Mesenchymal stem cell (in vitro differentiated cells and primary cell): ENCODE measurements at regions not wholly inside any gene's neighbourhood (a gene's known extent, or its start where the extent isn't known, plus 50 kb on each side); places are given as distances from the start of the nearest gene placed in this dataset.

ENCODE experiments used
- DNase-seq: peaks from one replicate; pipeline ENCODE4 v3.0.0-alpha.2; 2013
- H2AFZ ChIP-seq: one replicate; pipeline ENCODE4 v1.6.1; 2013; ENCODE audit warnings: low read depth, mild to moderate bottlenecking, control low read depth, inconsistent platforms, low read length, moderate library complexity
- H2AK5ac ChIP-seq: 2 replicates; pipeline ENCODE4 v1.6.1; 2013; ENCODE audit warnings: low read length, moderate library complexity, mild to moderate bottlenecking, inconsistent platforms; ENCODE audit not compliant: severe bottlenecking
- H2BK120ac ChIP-seq: one replicate; pipeline ENCODE4 v1.6.1; 2013; ENCODE audit warnings: low read depth, mild to moderate bottlenecking, inconsistent platforms, low read length, moderate library complexity
- H2BK12ac ChIP-seq, 2 experiments: one replicate each; pipeline ENCODE4 v1.6.1; 2013; ENCODE audit warnings: inconsistent platforms in 2 of 2, low read length in 2 of 2, mild to moderate bottlenecking in 2 of 2, moderate library complexity in 2 of 2, control low read depth in 1 of 2
- H2BK15ac ChIP-seq: one replicate; pipeline ENCODE4 v1.6.1; 2013; ENCODE audit warnings: mild to moderate bottlenecking, low read depth, inconsistent platforms; ENCODE audit not compliant: poor library complexity, severe bottlenecking
- H2BK5ac ChIP-seq: 2 replicates; pipeline ENCODE4 v1.6.1; 2013; ENCODE audit warnings: low read depth, mild to moderate bottlenecking, low read length, control low read depth, inconsistent platforms; ENCODE audit not compliant: poor library complexity, severe bottlenecking
- H3K14ac ChIP-seq, 2 experiments: one replicate each; pipeline ENCODE4 v1.6.1; 2013; ENCODE audit warnings: inconsistent platforms in 2 of 2, low read length in 2 of 2, control low read depth in 1 of 2, mild to moderate bottlenecking in 1 of 2, moderate library complexity in 1 of 2
- H3K18ac ChIP-seq, 2 experiments: one replicate each; pipeline ENCODE4 v1.6.1; 2013; ENCODE audit warnings: inconsistent platforms in 2 of 2, low read length in 2 of 2, control low read depth in 1 of 2, low read depth in 1 of 2, mild to moderate bottlenecking in 1 of 2
- H3K23ac ChIP-seq, 2 experiments: one replicate each; pipeline ENCODE4 v1.6.1; 2013; ENCODE audit warnings: inconsistent platforms in 2 of 2, low read length in 2 of 2, mild to moderate bottlenecking in 2 of 2, moderate library complexity in 2 of 2, control low read depth in 1 of 2
- H3K27ac ChIP-seq: 2 replicates; pipeline ENCODE4 v1.5.1; 2013; ENCODE audit warnings: mild to moderate bottlenecking, moderate library complexity, low read length, control low read depth, inconsistent platforms; ENCODE audit not compliant: poor library complexity, severe bottlenecking
- H3K27me3 ChIP-seq, 2 experiments: 2 replicates each; pipeline versions ENCODE4 v1.6.1 to v1.7.0; 2013; ENCODE audit warnings: low read length in 2 of 2, mild to moderate bottlenecking in 2 of 2, moderate library complexity in 2 of 2, control low read depth in 1 of 2, inconsistent platforms in 1 of 2; ENCODE audit not compliant: control insufficient read depth in 1 of 2, insufficient read depth in 1 of 2
- H3K36me3 ChIP-seq, 2 experiments: 2 replicates each; pipeline versions ENCODE4 v1.6.1 to v1.7.0; 2013; ENCODE audit warnings: low read length in 2 of 2, control low read depth in 1 of 2, inconsistent platforms in 1 of 2, low read depth in 1 of 2, mild to moderate bottlenecking in 1 of 2; ENCODE audit not compliant: insufficient read depth in 2 of 2, control insufficient read depth in 1 of 2
- H3K4ac ChIP-seq, 2 experiments: one replicate each; pipeline ENCODE4 v1.6.1; 2013; ENCODE audit warnings: inconsistent platforms in 2 of 2, low read length in 2 of 2, mild to moderate bottlenecking in 2 of 2, moderate library complexity in 2 of 2, control low read depth in 1 of 2, low read depth in 1 of 2
- H3K4me1 ChIP-seq: 2 replicates; pipeline ENCODE4 v1.6.1; 2013; ENCODE audit warnings: low read depth, low read length, control low read depth; ENCODE audit not compliant: control insufficient read depth, insufficient read depth
- H3K4me2 ChIP-seq: 2 replicates; pipeline ENCODE4 v1.6.1; 2013; ENCODE audit warnings: low read length, mild to moderate bottlenecking, inconsistent platforms; ENCODE audit not compliant: poor library complexity, severe bottlenecking
- H3K4me3 ChIP-seq, 2 experiments: 2 replicates each; pipeline versions ENCODE4 v1.5.1 to v1.7.0; 2013; ENCODE audit warnings: low read length in 2 of 2, mild to moderate bottlenecking in 2 of 2, control low read depth in 1 of 2, low read depth in 1 of 2; ENCODE audit not compliant: insufficient read depth in 1 of 2
- H3K79me1 ChIP-seq: replicated peaks from 2 replicates; pipeline ENCODE4 v1.6.1; 2013; ENCODE audit warnings: mild to moderate bottlenecking, control low read depth, low read length, inconsistent platforms; ENCODE audit not compliant: poor library complexity, severe bottlenecking
- H3K9ac ChIP-seq: 2 replicates; pipeline ENCODE4 v1.7.0; 2013; ENCODE audit warnings: mild to moderate bottlenecking, low read length, moderate library complexity
- H3K9me3 ChIP-seq: 2 replicates; pipeline ENCODE4 v1.7.0; 2013; ENCODE audit warnings: mild to moderate bottlenecking, low read length; ENCODE audit not compliant: control insufficient read depth
- H4K8ac ChIP-seq: one replicate; pipeline ENCODE4 v1.6.1; 2013; ENCODE audit warnings: inconsistent platforms, mild to moderate bottlenecking, low read length, moderate library complexity
- H4K91ac ChIP-seq: one replicate; pipeline ENCODE4 v1.6.1; 2013; ENCODE audit warnings: mild to moderate bottlenecking, low read length, inconsistent platforms
- WGBS: methylation state at CpG from one replicate; pipeline ENCODE4 v1.1.7; 2013; ENCODE audit warnings: mixed read lengths; 5-methylcytosine and 5-hydroxymethylcytosine counted together

DNA sequence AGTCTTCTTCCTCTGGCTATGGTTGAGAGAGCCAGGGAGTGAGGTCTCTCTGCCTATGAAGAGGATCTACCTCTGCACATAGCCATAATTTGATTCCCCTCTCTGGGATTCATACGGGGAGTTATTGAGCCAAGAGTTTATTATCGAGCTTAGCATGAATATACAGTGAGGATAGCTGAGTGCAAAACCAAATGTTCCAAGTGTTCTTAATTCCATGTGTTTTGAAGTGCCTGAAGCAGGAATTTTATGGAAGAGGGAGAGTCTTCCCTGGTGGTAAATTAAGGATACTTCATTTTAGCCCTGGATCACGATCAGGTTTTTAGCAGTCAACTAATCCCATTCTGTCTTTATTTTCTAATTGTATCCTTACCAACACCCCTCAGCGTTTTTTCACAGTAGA, 270.6 kb downstream of the C1D start:
- Histone ChIP-seq H2BK120ac (no peak overlapping the region), H3K36me3 (no peaks in the 10 kb centered on the region), H3K4me3 (no peak overlapping the region), H3K27ac (no peak overlapping the region), H3K4me2 (no peak overlapping the region), H2BK15ac (no peak overlapping the region), H3K4ac (no peak overlapping the region), H3K23ac (no peak overlapping the region), H3K14ac (no peak overlapping the region), H3K9me3 (no peaks in the 10 kb centered on the region), H4K8ac (no peak overlapping the region), H3K9ac (no peak overlapping the region), H3K79me1 (no peaks in the 10 kb centered on the region), H4K91ac (no peak overlapping the region), H2AFZ (no peak overlapping the region), H3K4me1 (no peaks in the 10 kb centered on the region), H2BK12ac (no peak overlapping the region), H3K18ac (no peak overlapping the region), H2BK5ac (no peak overlapping the region), H3K27me3 (no peaks in the 10 kb centered on the region), H2AK5ac (no peak overlapping the region)
- DNase-seq: no peak
- WGBS: 85% methylated on average over 4 of the region's 4 CpGs

DNA sequence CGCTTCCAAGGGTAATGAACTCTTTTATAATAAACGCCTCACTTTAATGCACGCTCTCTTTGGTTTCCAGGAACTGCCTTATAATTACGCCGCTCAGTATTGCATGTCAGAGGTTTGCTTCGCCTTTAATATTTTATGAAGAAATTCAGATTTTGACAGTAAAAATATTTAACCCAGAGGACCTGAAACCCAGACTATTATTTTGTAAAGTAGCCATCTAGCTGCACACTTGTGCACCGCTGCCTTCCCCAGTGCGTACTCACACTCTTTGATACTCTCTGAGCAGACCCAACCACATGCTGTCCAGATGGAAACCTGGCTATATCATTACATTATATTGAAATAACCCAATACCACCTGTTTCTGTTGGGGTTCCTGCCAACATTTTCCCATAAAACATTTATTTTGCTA, 270.1 kb downstream of the C1D start:
- Histone ChIP-seq H4K8ac (no peak overlapping the region), H3K4me1 (no peaks in the 10 kb centered on the region), H2BK5ac (no peak overlapping the region), H3K23ac (no peak overlapping the region), H2AK5ac (no peak overlapping the region), H3K4me2 (no peak overlapping the region), H3K9ac (no peak overlapping the region), H3K14ac (no peak overlapping the region), H3K4ac (no peak overlapping the region), H3K18ac (no peak overlapping the region), H3K79me1 (no peaks in the 10 kb centered on the region), H2BK120ac (no peak overlapping the region), H3K9me3 (no peaks in the 10 kb centered on the region), H3K4me3 (no peak overlapping the region), H4K91ac (no peak overlapping the region), H2BK15ac (no peak overlapping the region), H3K27me3 (no peaks in the 10 kb centered on the region), H2AFZ (no peak overlapping the region), H3K36me3 (no peaks in the 10 kb centered on the region), H2BK12ac (no peak overlapping the region), H3K27ac (no peak overlapping the region)
- WGBS: 95% methylated on average over 8 of the region's 8 CpGs
- no peak for DNase-seq

DNA sequence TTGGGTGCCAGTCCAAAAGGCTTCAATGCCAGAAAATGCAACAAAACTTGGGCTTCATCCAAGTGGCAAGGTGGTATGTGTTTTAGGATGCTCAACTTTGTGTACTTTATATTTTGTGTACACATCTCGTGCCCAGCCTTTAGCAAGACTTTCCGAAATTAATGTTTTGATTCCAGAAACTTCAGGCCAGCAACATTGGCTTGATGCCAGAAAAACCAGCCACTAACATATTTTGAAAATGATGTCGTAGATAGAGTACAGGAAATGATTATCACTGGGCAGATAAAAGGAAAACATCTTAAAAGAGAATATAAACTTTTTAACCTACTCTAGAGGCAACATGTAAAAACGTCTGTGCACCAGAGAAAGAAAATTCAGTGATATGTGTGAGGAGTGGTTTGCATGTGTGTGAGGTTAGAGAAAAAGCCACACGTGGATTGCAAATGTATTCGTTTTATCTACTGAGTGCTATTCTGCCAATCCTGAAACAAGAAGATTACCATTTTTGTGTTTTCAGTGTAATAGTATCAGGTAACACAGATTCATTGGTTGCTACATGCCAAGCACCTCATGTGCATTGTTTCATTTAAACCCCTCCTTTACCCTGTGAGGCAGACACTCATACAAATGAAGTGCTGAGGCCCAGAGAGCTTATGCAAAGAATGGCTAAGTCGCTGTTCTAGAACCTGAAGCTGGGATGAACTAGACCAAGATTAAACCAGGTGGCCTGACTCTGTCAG, 264.8 kb downstream of the C1D start:
- 59% methylated on average over 3 of the region's 7 CpGs for WGBS
- no peak overlapping the region for H2BK5ac ChIP-seq
- no peak overlapping the region for H2BK120ac ChIP-seq
- no peak overlapping the region for H2BK12ac ChIP-seq
- peak overlapping the region; percentile 13 to 20 for H3K4ac ChIP-seq
- no peak overlapping the region for H3K4me3 ChIP-seq
- H3K14ac ChIP-seq: no peak overlapping the region
- H2AFZ ChIP-seq: no peak overlapping the region
- H3K4me2 ChIP-seq: no peak overlapping the region
- no peak overlapping the region for H3K9ac ChIP-seq
- no peak overlapping the region for H3K23ac ChIP-seq
- no peak overlapping the region for H2BK15ac ChIP-seq
- H3K4me1 ChIP-seq: peaks cover 2% of the 10 kb centered on the region
- no peaks in the 10 kb centered on the region for H3K79me1 ChIP-seq
- H3K27me3 ChIP-seq: no peaks in the 10 kb centered on the region
- no peak overlapping the region for H2AK5ac ChIP-seq
- no peak overlapping the region for H4K91ac ChIP-seq
- H3K18ac ChIP-seq: peak overlapping the region in 1 of 2 experiments; percentile 19
- H3K27ac ChIP-seq: no peak overlapping the region
- no peak overlapping the region for H4K8ac ChIP-seq
- DNase-seq: peak; percentile 16
- no peaks in the 10 kb centered on the region for H3K36me3 ChIP-seq
- H3K9me3 ChIP-seq: no peaks in the 10 kb centered on the region

- H3K36me3 ChIP-seq: no peaks in the 10 kb centered on the region
- H2AK5ac ChIP-seq: no peak overlapping the region
Measured at GRCh38 chr2:67798541-67799160, 264.2 kb downstream of the C1D start.

More at GRCh38 chr2:67798541-67799160, 264.2 kb downstream of the C1D start:
- no peak overlapping the region for H2BK12ac ChIP-seq
- no peak overlapping the region for H3K4me3 ChIP-seq
- H3K27me3 ChIP-seq: no peaks in the 10 kb centered on the region
- peak overlapping the region in 1 of 2 experiments; percentile 19 for H3K18ac ChIP-seq
- no peak overlapping the region for H2BK5ac ChIP-seq
- no peak overlapping the region for H3K14ac ChIP-seq
- 80% methylated on average over 4 of the region's 5 CpGs for WGBS
- peak overlapping the region; percentile 13 to 20 for H3K4ac ChIP-seq
- H2AFZ ChIP-seq: no peak overlapping the region
- H4K8ac ChIP-seq: no peak overlapping the region
- H3K23ac ChIP-seq: no peak overlapping the region
- no peaks in the 10 kb centered on the region for H3K9me3 ChIP-seq
- peaks cover 2% of the 10 kb centered on the region for H3K4me1 ChIP-seq
- no peak for DNase-seq
- H2BK120ac ChIP-seq: no peak overlapping the region
- H3K4me2 ChIP-seq: no peak overlapping the region
- no peak overlapping the region for H3K9ac ChIP-seq
- no peak overlapping the region for H3K27ac ChIP-seq
- no peak overlapping the region for H2BK15ac ChIP-seq
- H3K79me1 ChIP-seq: no peaks in the 10 kb centered on the region
- H4K91ac ChIP-seq: no peak overlapping the region
